Adrenal gland (tissue), 5 donors: ENCODE measurements at regions not wholly inside any gene's neighbourhood (a gene's known extent, or its start where the extent isn't known, plus 50 kb on each side); places are given as distances from the start of the nearest gene placed in this dataset.

Source experiments
- CTCF ChIP-seq, 6 experiments: fragments of 450-650 bp in 4 of 6; fragments of 200-600 bp in 2 of 6; sonication (generic) in 1 of 6; IDR thresholded peaks; 1 replicate in 5 of 6; 2 replicates in 1 of 6; pipeline versions ENCODE4 v1.5.1 to v1.8.0; 2016 to 2021; ENCODE audit warnings: antibody characterized with exemption in 6 of 6, mild to moderate bottlenecking in 2 of 6, moderate library complexity in 1 of 6
- POLR2A ChIP-seq, 2 donors: fragments of 450-650 bp; IDR thresholded peaks; one replicate each; pipeline ENCODE4 v1.6.1; 2017; ENCODE audit warnings: antibody characterized with exemption in 2 of 2, mild to moderate bottlenecking in 2 of 2, moderate library complexity in 1 of 2
- donor health status: DM: no; HTN: no; CAD: no.

GRCh38 chr10:9362721-9363120 is 1308.2 kb downstream of the GATA3 start:
- no peak for TF ChIP-seq CTCF (IDR thresholded peaks at IDR 0.05)
- TF ChIP-seq POLR2A (IDR thresholded peaks at IDR 0.05), result no peak
